Subcutaneous abdominal adipose tissue (tissue), 5 donors: ENCODE measurements at regions not wholly inside any gene's neighbourhood (a gene's known extent, or its start where the extent isn't known, plus 50 kb on each side); places are given as distances from the start of the nearest gene placed in this dataset.

ENCODE experiments used
- H3K27ac ChIP-seq: one replicate; pipeline ENCODE4 v1.7.0; 2013; ENCODE audit warnings: low read depth, mild to moderate bottlenecking, inconsistent platforms, low read length, moderate library complexity
- H3K27me3 ChIP-seq, 5 donors: one replicate each; pipeline ENCODE4 v1.7.0; 2013; ENCODE audit warnings: low read length in 5 of 5, inconsistent platforms in 1 of 5; ENCODE audit not compliant: control insufficient read depth in 5 of 5, insufficient read depth in 4 of 5
- H3K36me3 ChIP-seq, 5 donors: one replicate each; pipeline ENCODE4 v1.7.0; 2013; ENCODE audit warnings: low read length in 5 of 5; ENCODE audit not compliant: control insufficient read depth in 5 of 5, insufficient read depth in 5 of 5
- H3K4me1 ChIP-seq, 5 donors: one replicate each; pipeline ENCODE4 v1.7.0; 2013; ENCODE audit warnings: low read length in 5 of 5, mild to moderate bottlenecking in 3 of 5, moderate library complexity in 1 of 5; ENCODE audit not compliant: control insufficient read depth in 5 of 5, insufficient read depth in 5 of 5
- H3K4me3 ChIP-seq, 5 donors: one replicate each; pipeline ENCODE4 v1.7.0; 2013; ENCODE audit warnings: low read length in 5 of 5, low read depth in 1 of 5
- H3K9ac ChIP-seq, 5 donors: one replicate each; pipeline ENCODE4 v1.7.0; 2013; ENCODE audit warnings: low read length in 5 of 5, mild to moderate bottlenecking in 4 of 5, moderate library complexity in 3 of 5
- H3K9me3 ChIP-seq, 5 donors: one replicate each; pipeline ENCODE4 v1.7.0; 2013; ENCODE audit warnings: low read length in 5 of 5; ENCODE audit not compliant: control insufficient read depth in 5 of 5
- donor health status: healthy.
- donor health status: healthy.
- donor health status: healthy.
- donor health status: healthy.
- donor health status: healthy.

GRCh38 chr5:104739905-104740304, 1177.3 kb upstream of the NUDT12 start:
- no peak overlapping the region for H3K4me3 ChIP-seq
- no peaks in the 10 kb centered on the region for H3K9me3 ChIP-seq
- no peaks in the 10 kb centered on the region for H3K36me3 ChIP-seq
- no peaks in the 10 kb centered on the region for H3K4me1 ChIP-seq
- H3K27ac ChIP-seq = no peak overlapping the region
- no peaks in the 10 kb centered on the region for H3K27me3 ChIP-seq
- no peak overlapping the region for H3K9ac ChIP-seq

- Histone ChIP-seq H3K9ac (no peak overlapping the region), H3K27ac (no peak overlapping the region), H3K27me3 (no peaks in the 10 kb centered on the region), H3K9me3 (no peaks in the 10 kb centered on the region), H3K4me1 (no peaks in the 10 kb centered on the region), H3K36me3 (no peaks in the 10 kb centered on the region), H3K4me3 (no peak overlapping the region)
These were observed 1176.9 kb upstream of the NUDT12 start for GRCh38 chr5:104739503-104739902.

GRCh38 chr5:104736073-104736472, 1173.5 kb upstream of the NUDT12 start:
- Histone ChIP-seq H3K27ac (no peak overlapping the region), H3K4me1 (no peaks in the 10 kb centered on the region), H3K9ac (no peak overlapping the region), H3K27me3 (no peaks in the 10 kb centered on the region), H3K4me3 (no peak overlapping the region), H3K9me3 (no peaks in the 10 kb centered on the region), H3K36me3 (no peaks in the 10 kb centered on the region)

GRCh38 chr5:104734046-104734445, 1171.5 kb upstream of the NUDT12 start:
- Histone ChIP-seq H3K9me3 (no peaks in the 10 kb centered on the region), H3K4me1 (no peaks in the 10 kb centered on the region), H3K9ac (no peak overlapping the region), H3K27ac (no peak overlapping the region), H3K36me3 (no peaks in the 10 kb centered on the region), H3K27me3 (no peaks in the 10 kb centered on the region), H3K4me3 (no peak overlapping the region)

GRCh38 chr5:104733063-104733669, 1170.6 kb upstream of the NUDT12 start:
- H3K4me1 ChIP-seq = no peaks in the 10 kb centered on the region
- no peaks in the 10 kb centered on the region for H3K27me3 ChIP-seq
- no peak overlapping the region for H3K9ac ChIP-seq
- no peak overlapping the region for H3K27ac ChIP-seq
- no peaks in the 10 kb centered on the region for H3K9me3 ChIP-seq
- no peaks in the 10 kb centered on the region for H3K36me3 ChIP-seq
- no peak overlapping the region for H3K4me3 ChIP-seq

- H3K27me3 ChIP-seq = no peaks in the 10 kb centered on the region
- no peak overlapping the region for H3K4me3 ChIP-seq
- H3K27ac ChIP-seq = no peak overlapping the region
- H3K36me3 ChIP-seq = no peaks in the 10 kb centered on the region
- H3K9me3 ChIP-seq = no peaks in the 10 kb centered on the region
- no peak overlapping the region for H3K9ac ChIP-seq
- H3K4me1 ChIP-seq = no peaks in the 10 kb centered on the region
These were observed 1168.7 kb upstream of the NUDT12 start for GRCh38 chr5:104731331-104731730.

- Histone ChIP-seq H3K4me1 (no peaks in the 10 kb centered on the region), H3K9me3 (peaks cover 0 to 16% (median 7%) of the 10 kb centered on the region in 5 donors), H3K9ac (no peak overlapping the region), H3K27ac (no peak overlapping the region), H3K4me3 (no peak overlapping the region), H3K27me3 (no peaks in the 10 kb centered on the region), H3K36me3 (no peaks in the 10 kb centered on the region)
These were observed 1145.4 kb upstream of the NUDT12 start for GRCh38 chr5:104708027-104708426.

GRCh38 chr5:104706600-104706999, 1144.0 kb upstream of the NUDT12 start:
- peaks cover 0 to 4% (median 0%) of the 10 kb centered on the region in 5 donors for H3K9me3 ChIP-seq
- H3K27me3 ChIP-seq = no peaks in the 10 kb centered on the region
- H3K36me3 ChIP-seq = no peaks in the 10 kb centered on the region
- no peak overlapping the region for H3K9ac ChIP-seq
- no peak overlapping the region for H3K4me3 ChIP-seq
- no peak overlapping the region for H3K27ac ChIP-seq
- H3K4me1 ChIP-seq = no peaks in the 10 kb centered on the region

- Histone ChIP-seq H3K4me3 (no peak overlapping the region), H3K9ac (no peak overlapping the region), H3K36me3 (no peaks in the 10 kb centered on the region), H3K27ac (no peak overlapping the region), H3K27me3 (no peaks in the 10 kb centered on the region), H3K4me1 (no peaks in the 10 kb centered on the region), H3K9me3 (peaks cover 5 to 19% (median 18%) of the 10 kb centered on the region in 5 donors)
These were observed 1139.6 kb upstream of the NUDT12 start for GRCh38 chr5:104702212-104702611.

GRCh38 chr5:104699438-104699837, 1136.8 kb upstream of the NUDT12 start:
- Histone ChIP-seq H3K9ac (no peak overlapping the region), H3K27ac (no peak overlapping the region), H3K4me3 (no peak overlapping the region), H3K27me3 (no peaks in the 10 kb centered on the region), H3K36me3 (no peaks in the 10 kb centered on the region), H3K9me3 (peaks cover 5 to 19% (median 18%) of the 10 kb centered on the region in 5 donors), H3K4me1 (no peaks in the 10 kb centered on the region)

GRCh38 chr5:104661256-104661655, 1098.7 kb upstream of the NUDT12 start:
- H3K36me3 ChIP-seq = no peaks in the 10 kb centered on the region
- H3K4me3 ChIP-seq = no peak overlapping the region
- H3K9me3 ChIP-seq = peaks cover 0 to 2% (median 0%) of the 10 kb centered on the region in 5 donors
- H3K4me1 ChIP-seq = no peaks in the 10 kb centered on the region
- H3K27me3 ChIP-seq = no peaks in the 10 kb centered on the region
- H3K27ac ChIP-seq = no peak overlapping the region
- no peak overlapping the region for H3K9ac ChIP-seq
